Stomach (tissue), 4 donors: ENCODE measurements at regions not wholly inside any gene's neighbourhood (a gene's known extent, or its start where the extent isn't known, plus 50 kb on each side); places are given as distances from the start of the nearest gene placed in this dataset.

Experiments used
- CTCF ChIP-seq, 7 experiments: fragments of 450-650 bp in 4 of 7; fragments of 200-600 bp in 3 of 7; sonication (generic) in 3 of 7; IDR thresholded peaks; one replicate each; pipeline ENCODE4 v1.5.1; 2016 to 2019; ENCODE audit warnings: antibody characterized with exemption in 7 of 7, control low read depth in 2 of 7, mild to moderate bottlenecking in 1 of 7
- EP300 ChIP-seq: sonication (generic); formaldehyde crosslinking; IDR thresholded peaks from one replicate; pipeline ENCODE4 v1.6.1; 2017; ENCODE audit warnings: antibody characterized with exemption
- POLR2A ChIP-seq, 4 donors: fragments of 450-650 bp; IDR thresholded peaks; one replicate each; pipeline ENCODE4 v1.6.1; 2016; ENCODE audit warnings: antibody characterized with exemption in 4 of 4, control low read depth in 2 of 4, mild to moderate bottlenecking in 1 of 4, moderate library complexity in 1 of 4

GRCh38 chr5:164336276-164336675 is 830.9 kb downstream of the MAT2B start:
- TF ChIP-seq EP300 = no peak
- no peak for TF ChIP-seq CTCF (IDR thresholded peaks at IDR 0.05)
- no peak for TF ChIP-seq POLR2A (IDR thresholded peaks at IDR 0.05)
